Lower leg skin (tissue), 3 donors: ENCODE measurements at regions not wholly inside any gene's neighbourhood (a gene's known extent, or its start where the extent isn't known, plus 50 kb on each side); places are given as distances from the start of the nearest gene placed in this dataset.

Source experiments
- CTCF ChIP-seq, 3 donors: fragments of 450-650 bp; IDR thresholded peaks; one replicate each; pipeline ENCODE4 v1.5.1; 2016; ENCODE audit warnings: antibody characterized with exemption in 3 of 3, mild to moderate bottlenecking in 3 of 3, moderate library complexity in 2 of 3
- POLR2A ChIP-seq, 2 donors: fragments of 450-650 bp; IDR thresholded peaks; one replicate each; pipeline ENCODE4 v1.6.1; 2016 to 2017; ENCODE audit warnings: antibody characterized with exemption in 2 of 2, mild to moderate bottlenecking in 1 of 2, moderate library complexity in 1 of 2

- TF ChIP-seq CTCF (IDR thresholded peaks at IDR 0.05) (no peak), POLR2A (IDR thresholded peaks at IDR 0.05) (no peak)
Measured at GRCh38 chr6:21444711-21445260, 148.8 kb upstream of the SOX4 start.
